ENCODE measurements at regions not wholly inside any gene's neighbourhood (a gene's known extent, or its start where the extent isn't known, plus 50 kb on each side); places are given as distances from the start of the nearest gene placed in this dataset.

DNA sequence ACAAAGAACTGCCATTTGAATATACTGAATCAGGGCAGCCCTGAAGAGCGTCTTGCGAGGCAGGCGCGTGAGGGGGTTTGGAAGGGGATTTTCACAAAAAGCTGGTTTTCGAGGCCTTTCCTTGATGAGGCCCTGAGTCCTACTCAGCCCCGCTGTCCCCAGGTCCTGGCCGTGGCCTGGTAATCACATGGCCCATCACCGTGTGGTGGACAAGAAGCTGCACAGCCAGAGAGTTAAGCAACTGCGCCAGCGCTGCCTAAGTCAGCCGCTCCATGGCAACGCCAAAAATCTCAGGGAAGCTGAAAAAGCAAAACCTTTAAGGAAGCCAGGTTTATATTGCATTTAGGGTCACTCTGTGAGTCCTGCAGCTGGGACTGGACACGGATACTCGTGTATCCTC is 341.2 kb upstream of the MYT1L start:
- peaks cover 0 to 3% (median 0%) of the 10 kb centered on the region in 3 donors for H3K9me3 Mint-ChIP-seq
- POLR2A ChIA-PET, result interaction anchor here in 1 of 2 donors (0.7 kb wide), 1 partner anchor 546 kb away, joined by 3 read pairs; no protein-coding TSS in a partner anchor
- no peaks in the 10 kb centered on the region for H3K4me1 ChIP-seq (ENCODE audit: control insufficient read depth in 1 of 2, extremely low read depth in 1 of 2, insufficient read depth in 2 of 2, low read length in 2 of 2)
- WGBS (ENCODE audit: insufficient coverage), result 84% methylated on average over 12 of the region's 14 CpGs
- H3K4me3 Mint-ChIP-seq, result no peak overlapping the region
- no peak overlapping the region for H3K27ac ChIP-seq (ENCODE audit: low read length)
- peaks cover 0 to 4% of the 10 kb centered on the region in 2 experiments for H3K27me3 ChIP-seq (replicated peaks in 1 of 2; ENCODE audit: control insufficient read depth in 2 of 2, extremely low read depth in 1 of 2, insufficient read depth in 2 of 2, low read length in 1 of 2)
- no peak for ATAC-seq (replicated peaks in 1 of 4)
- no peak for DNase-seq
- no peaks in the 10 kb centered on the region for H3K27me3 Mint-ChIP-seq
- H3K36me3 ChIP-seq (ENCODE audit: control insufficient read depth in 2 of 2, extremely low read depth in 1 of 2, insufficient read depth in 1 of 2, low read length in 1 of 2), result no peaks in the 10 kb centered on the region
- no peaks in the 10 kb centered on the region for H3K4me1 Mint-ChIP-seq
- H3K9me3 ChIP-seq, result no peaks in the 10 kb centered on the region
- no peaks in the 10 kb centered on the region for H3K36me3 Mint-ChIP-seq
- H3K4me3 ChIP-seq (ENCODE audit: control insufficient read depth in 1 of 2, extremely low read depth in 1 of 2, low read length in 1 of 2), result no peak overlapping the region
- CTCF ChIA-PET, result no interaction called here
- H3K27ac Mint-ChIP-seq, result no peak overlapping the region

DNA sequence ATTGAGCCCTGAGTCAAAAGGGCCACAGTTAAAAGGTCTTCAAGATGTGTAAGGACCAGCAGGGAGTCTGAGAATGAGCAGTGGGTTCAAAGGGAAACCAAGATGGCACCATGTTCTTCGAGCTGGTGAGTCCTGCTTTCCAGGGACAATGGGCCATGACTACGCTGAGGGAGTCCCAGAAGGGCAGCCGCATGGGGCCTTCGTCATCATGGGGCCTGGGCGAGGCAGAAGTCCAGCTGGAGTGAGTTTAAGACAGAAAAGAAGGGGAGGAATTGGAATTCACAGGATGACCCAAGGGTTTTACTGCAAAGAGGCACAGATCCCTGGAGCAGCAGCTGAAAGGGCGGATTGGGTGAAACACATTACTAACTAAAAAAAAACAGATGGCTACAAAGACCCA is 340.8 kb upstream of the MYT1L start:
- ChIA-PET POLR2A (interaction anchor here in 1 of 2 donors (0.7 kb wide), 1 partner anchor 546 kb away, joined by 3 read pairs; no protein-coding TSS in a partner anchor), CTCF (no interaction called here)
- H3K36me3 Mint-ChIP-seq, result no peaks in the 10 kb centered on the region
- WGBS (ENCODE audit: insufficient coverage), result 90% methylated on average over 5 of the region's 6 CpGs
- Histone ChIP-seq H3K36me3 (ENCODE audit: control insufficient read depth in 2 of 2, extremely low read depth in 1 of 2, insufficient read depth in 1 of 2, low read length in 1 of 2) (no peaks in the 10 kb centered on the region), H3K4me3 (ENCODE audit: control insufficient read depth in 1 of 2, extremely low read depth in 1 of 2, low read length in 1 of 2) (no peak overlapping the region), H3K27me3 (replicated peaks in 1 of 2; ENCODE audit: control insufficient read depth in 2 of 2, extremely low read depth in 1 of 2, insufficient read depth in 2 of 2, low read length in 1 of 2) (peaks cover 0 to 4% of the 10 kb centered on the region in 2 experiments), H3K4me1 (ENCODE audit: control insufficient read depth in 1 of 2, extremely low read depth in 1 of 2, insufficient read depth in 2 of 2, low read length in 2 of 2) (no peaks in the 10 kb centered on the region), H3K9me3 (no peaks in the 10 kb centered on the region), H3K27ac (ENCODE audit: low read length) (no peak overlapping the region)
- H3K4me1 Mint-ChIP-seq, result no peaks in the 10 kb centered on the region
- no peaks in the 10 kb centered on the region for H3K27me3 Mint-ChIP-seq
- no peak for ATAC-seq (replicated peaks in 1 of 4)
- no peak overlapping the region for H3K27ac Mint-ChIP-seq
- no peak for DNase-seq
- H3K4me3 Mint-ChIP-seq, result no peak overlapping the region
- H3K9me3 Mint-ChIP-seq, result no peaks in the 10 kb centered on the region

DNA sequence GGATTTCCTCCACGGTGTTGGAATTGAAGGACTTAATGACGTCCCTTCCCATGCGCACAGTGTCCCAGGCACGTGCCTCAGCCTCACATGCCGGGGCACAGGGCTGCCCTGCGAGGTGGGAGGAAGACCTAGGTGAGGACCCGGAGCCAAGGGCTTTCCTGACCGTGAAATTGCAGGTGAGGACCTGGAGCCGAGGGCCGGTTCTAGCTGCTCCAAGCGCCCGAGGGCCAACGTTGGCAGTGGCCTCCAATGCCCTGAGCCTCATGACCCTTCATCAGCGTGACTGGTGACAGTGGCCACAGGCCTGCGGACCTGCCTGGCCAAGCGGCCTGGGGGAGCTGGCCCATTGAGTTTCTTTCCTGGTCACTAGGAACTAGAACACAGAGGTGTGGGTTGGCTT is 338.2 kb upstream of the MYT1L start:
- DNase-seq, result no peak
- Mint-ChIP-seq H3K4me1 (no peaks in the 10 kb centered on the region), H3K9me3 (no peaks in the 10 kb centered on the region), H3K27ac (no peak overlapping the region), H3K36me3 (no peaks in the 10 kb centered on the region), H3K27me3 (no peaks in the 10 kb centered on the region), H3K4me3 (no peak overlapping the region)
- peaks cover 0 to 6% of the 10 kb centered on the region in 2 experiments for H3K27me3 ChIP-seq (replicated peaks in 1 of 2; ENCODE audit: control insufficient read depth in 2 of 2, extremely low read depth in 1 of 2, insufficient read depth in 2 of 2, low read length in 1 of 2)
- no peak overlapping the region for H3K4me3 ChIP-seq (ENCODE audit: control insufficient read depth in 1 of 2, extremely low read depth in 1 of 2, low read length in 1 of 2)
- H3K36me3 ChIP-seq (ENCODE audit: control insufficient read depth in 2 of 2, extremely low read depth in 1 of 2, insufficient read depth in 1 of 2, low read length in 1 of 2), result no peaks in the 10 kb centered on the region
- WGBS (ENCODE audit: insufficient coverage), result 87% methylated on average over 15 of the region's 16 CpGs
- H3K27ac ChIP-seq (ENCODE audit: low read length), result no peak overlapping the region
- CTCF ChIA-PET, result no interaction called here
- ATAC-seq (replicated peaks in 1 of 4), result no peak
- no peaks in the 10 kb centered on the region for H3K9me3 ChIP-seq
- POLR2A ChIA-PET, result no interaction called here
- no peaks in the 10 kb centered on the region for H3K4me1 ChIP-seq (ENCODE audit: control insufficient read depth in 1 of 2, extremely low read depth in 1 of 2, insufficient read depth in 2 of 2, low read length in 2 of 2)

DNA sequence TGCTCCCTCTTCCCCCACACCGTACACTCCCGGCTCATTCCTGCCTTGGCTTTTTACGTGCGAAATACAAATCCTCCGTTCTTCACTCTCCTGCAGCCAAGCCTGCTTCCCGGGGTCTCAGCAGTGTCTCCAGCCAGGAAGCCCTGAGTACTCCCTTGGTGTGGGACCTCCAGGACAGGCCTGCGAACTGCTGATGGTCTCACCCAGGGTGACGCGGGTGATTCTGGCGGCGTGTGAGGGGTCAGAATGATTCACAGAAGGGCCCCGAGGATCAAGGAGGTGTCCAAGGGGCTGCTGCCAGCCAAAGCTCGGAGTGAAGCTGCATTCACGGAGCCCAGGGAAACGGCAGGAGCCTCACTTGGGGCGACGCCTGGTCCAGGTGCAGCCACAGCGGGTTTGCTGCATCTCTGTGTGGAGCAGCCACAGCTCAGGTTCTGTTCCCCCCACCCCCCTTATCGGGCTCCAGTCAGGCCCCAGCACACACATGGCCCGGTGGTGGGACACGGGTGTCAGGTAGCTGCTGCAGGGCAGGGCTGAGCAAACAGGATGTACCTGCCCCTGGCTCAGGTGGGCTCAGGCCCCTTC is 337.7 kb upstream of the MYT1L start:
- ATAC-seq (replicated peaks in 1 of 4) (no peak), DNase-seq (no peak)
- POLR2A ChIA-PET, result no interaction called here
- H3K36me3 Mint-ChIP-seq, result no peaks in the 10 kb centered on the region
- Histone ChIP-seq H3K27ac (ENCODE audit: low read length) (no peak overlapping the region), H3K9me3 (no peaks in the 10 kb centered on the region), H3K36me3 (ENCODE audit: control insufficient read depth in 2 of 2, extremely low read depth in 1 of 2, insufficient read depth in 1 of 2, low read length in 1 of 2) (no peaks in the 10 kb centered on the region), H3K4me3 (ENCODE audit: control insufficient read depth in 1 of 2, extremely low read depth in 1 of 2, low read length in 1 of 2) (no peak overlapping the region), H3K4me1 (ENCODE audit: control insufficient read depth in 1 of 2, extremely low read depth in 1 of 2, insufficient read depth in 2 of 2, low read length in 2 of 2) (no peaks in the 10 kb centered on the region), H3K27me3 (replicated peaks in 1 of 2; ENCODE audit: control insufficient read depth in 2 of 2, extremely low read depth in 1 of 2, insufficient read depth in 2 of 2, low read length in 1 of 2) (peaks cover 0 to 6% of the 10 kb centered on the region in 2 experiments)
- 92% methylated on average over 17 of the region's 21 CpGs for WGBS (ENCODE audit: insufficient coverage)
- CTCF ChIA-PET, result no interaction called here
- H3K4me3 Mint-ChIP-seq, result no peak overlapping the region
- H3K9me3 Mint-ChIP-seq, result no peaks in the 10 kb centered on the region
- H3K27ac Mint-ChIP-seq, result no peak overlapping the region
- no peaks in the 10 kb centered on the region for H3K27me3 Mint-ChIP-seq
- H3K4me1 Mint-ChIP-seq, result no peaks in the 10 kb centered on the region

DNA sequence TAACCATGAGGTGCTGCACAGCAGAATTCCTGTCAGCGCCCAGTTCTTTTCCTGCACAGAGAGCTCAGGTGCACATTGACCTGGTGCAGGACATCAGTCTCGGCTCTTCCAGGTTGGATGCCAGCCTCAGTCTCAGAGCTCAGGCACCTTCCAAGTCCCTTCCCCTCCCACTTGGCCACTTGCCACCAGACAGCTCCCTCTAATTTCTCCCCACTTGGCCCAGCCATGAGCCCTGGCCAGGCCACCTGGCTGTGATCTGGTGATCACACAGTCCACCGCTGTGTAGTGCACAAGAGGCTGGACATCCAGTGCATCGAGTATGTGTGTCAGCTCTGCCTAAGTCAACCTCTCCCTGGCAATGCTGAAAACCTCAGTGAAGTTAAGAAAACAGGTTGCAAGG is 336.6 kb upstream of the MYT1L start:
- H3K36me3 Mint-ChIP-seq, result no peaks in the 10 kb centered on the region
- no peaks in the 10 kb centered on the region for H3K36me3 ChIP-seq (ENCODE audit: control insufficient read depth in 2 of 2, extremely low read depth in 1 of 2, insufficient read depth in 1 of 2, low read length in 1 of 2)
- no peak overlapping the region for H3K4me3 ChIP-seq (ENCODE audit: control insufficient read depth in 1 of 2, extremely low read depth in 1 of 2, low read length in 1 of 2)
- no peaks in the 10 kb centered on the region for H3K4me1 Mint-ChIP-seq
- 89% methylated on average over 4 of the region's 4 CpGs for WGBS (ENCODE audit: insufficient coverage)
- CTCF ChIA-PET, result no interaction called here
- H3K27ac ChIP-seq (ENCODE audit: low read length), result no peak overlapping the region
- no peak overlapping the region for H3K27ac Mint-ChIP-seq
- no peaks in the 10 kb centered on the region for H3K27me3 Mint-ChIP-seq
- POLR2A ChIA-PET, result no interaction called here
- no peaks in the 10 kb centered on the region for H3K9me3 ChIP-seq
- peaks cover 0 to 6% of the 10 kb centered on the region in 2 experiments for H3K27me3 ChIP-seq (replicated peaks in 1 of 2; ENCODE audit: control insufficient read depth in 2 of 2, extremely low read depth in 1 of 2, insufficient read depth in 2 of 2, low read length in 1 of 2)
- DNase-seq (no peak), ATAC-seq (replicated peaks in 1 of 4) (no peak)
- no peak overlapping the region for H3K4me3 Mint-ChIP-seq
- H3K9me3 Mint-ChIP-seq, result no peaks in the 10 kb centered on the region
- no peaks in the 10 kb centered on the region for H3K4me1 ChIP-seq (ENCODE audit: control insufficient read depth in 1 of 2, extremely low read depth in 1 of 2, insufficient read depth in 2 of 2, low read length in 2 of 2)

DNA sequence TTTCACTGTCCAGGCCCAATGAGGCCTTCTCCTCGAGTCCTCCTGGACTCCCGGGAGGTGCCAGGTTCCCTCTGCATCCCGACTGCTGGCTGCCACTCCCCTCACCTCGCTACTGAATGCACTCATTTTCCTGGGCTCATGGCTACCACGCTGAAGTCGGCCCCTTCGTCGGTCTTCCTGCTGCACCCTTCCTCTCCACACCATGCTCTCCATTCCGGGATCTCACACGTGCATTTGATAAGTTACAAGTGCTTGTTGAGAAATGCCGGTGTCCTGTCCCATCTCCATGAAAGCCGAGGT is 334.7 kb upstream of the MYT1L start:
- no peak overlapping the region for H3K4me3 ChIP-seq (ENCODE audit: control insufficient read depth in 1 of 2, extremely low read depth in 1 of 2, low read length in 1 of 2)
- DNase-seq, result no peak
- ATAC-seq (replicated peaks in 1 of 4), result no peak
- H3K9me3 ChIP-seq, result no peaks in the 10 kb centered on the region
- Mint-ChIP-seq H3K27ac (no peak overlapping the region), H3K4me1 (no peaks in the 10 kb centered on the region), H3K9me3 (peaks cover 0 to 3% (median 0%) of the 10 kb centered on the region in 3 donors), H3K27me3 (no peaks in the 10 kb centered on the region), H3K4me3 (no peak overlapping the region), H3K36me3 (no peaks in the 10 kb centered on the region)
- ChIA-PET CTCF (no interaction called here), POLR2A (no interaction called here)
- H3K27ac ChIP-seq (ENCODE audit: low read length), result no peak overlapping the region
- 86% methylated on average over 10 of the region's 12 CpGs for WGBS (ENCODE audit: insufficient coverage)
- no peaks in the 10 kb centered on the region for H3K4me1 ChIP-seq (ENCODE audit: control insufficient read depth in 1 of 2, extremely low read depth in 1 of 2, insufficient read depth in 2 of 2, low read length in 2 of 2)
- H3K27me3 ChIP-seq (replicated peaks in 1 of 2; ENCODE audit: control insufficient read depth in 2 of 2, extremely low read depth in 1 of 2, insufficient read depth in 2 of 2, low read length in 1 of 2), result peaks cover 0 to 6% of the 10 kb centered on the region in 2 experiments
- H3K36me3 ChIP-seq (ENCODE audit: control insufficient read depth in 2 of 2, extremely low read depth in 1 of 2, insufficient read depth in 1 of 2, low read length in 1 of 2), result no peaks in the 10 kb centered on the region

Measured in T-cell (primary cell).